HT1080 (cell line): ENCODE measurements at regions not wholly inside any gene's neighbourhood (a gene's known extent, or its start where the extent isn't known, plus 50 kb on each side); places are given as distances from the start of the nearest gene placed in this dataset.

ENCODE experiments used
- DNase-seq: peaks from one replicate; pipeline ENCODE4 v3.0.0-alpha.2; 2015; ENCODE audit warnings: low read depth

- DNase-seq, result no peak
These were observed 51.8 kb upstream of the PAX1 start for GRCh38 chr20:21653628-21654027.

GRCh38 chr20:21643417-21643816 is 62.0 kb upstream of the PAX1 start:
- no peak for DNase-seq

DNA sequence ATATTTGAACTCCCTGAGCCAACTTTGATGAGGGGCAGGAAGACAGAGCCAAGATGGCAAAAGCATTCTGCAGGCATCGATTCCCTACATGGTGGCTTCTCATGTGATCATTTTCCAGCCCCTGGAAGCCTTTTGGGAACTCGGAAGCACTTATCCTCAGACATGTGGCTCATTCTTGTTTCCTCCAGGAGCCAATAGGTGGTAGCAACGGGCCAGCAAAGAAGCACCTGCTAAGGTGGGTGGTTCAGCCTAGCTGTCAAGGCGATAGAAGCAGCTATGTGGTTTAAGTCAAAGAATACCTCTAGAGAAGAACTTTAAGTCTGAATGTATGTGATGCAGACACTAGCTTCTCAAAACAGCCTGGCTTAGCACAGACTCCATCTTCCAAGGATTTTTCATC is 64.9 kb upstream of the PAX1 start:
- DNase-seq, result peak; percentile 15

- no peak for DNase-seq
These were observed 71.6 kb upstream of the PAX1 start for GRCh38 chr20:21633829-21634228.

GRCh38 chr20:21632735-21633053 is 72.8 kb upstream of the PAX1 start:
- no peak for DNase-seq

- no peak for DNase-seq
These were observed 73.3 kb upstream of the PAX1 start for GRCh38 chr20:21632031-21632734.

DNA sequence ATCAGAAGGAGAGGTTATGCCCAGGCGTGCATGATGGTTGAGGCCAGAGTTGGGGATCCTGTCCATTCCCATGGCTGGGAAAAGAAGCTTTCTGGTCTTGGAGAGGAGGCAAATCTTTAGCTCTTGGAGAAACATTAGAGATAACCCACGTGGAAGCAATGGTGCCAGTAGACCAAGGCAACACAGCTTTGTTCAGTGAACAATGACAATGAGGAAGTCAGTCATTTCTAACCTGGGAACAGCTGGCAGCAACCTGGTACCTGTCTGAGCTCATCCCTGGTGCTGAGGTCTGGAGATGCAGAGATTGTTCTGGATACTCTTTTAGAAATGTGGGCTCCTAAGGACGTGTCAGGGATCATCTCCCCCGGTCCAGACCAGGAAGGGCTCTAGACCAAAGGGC is 76.7 kb upstream of the PAX1 start:
- no peak for DNase-seq

DNA sequence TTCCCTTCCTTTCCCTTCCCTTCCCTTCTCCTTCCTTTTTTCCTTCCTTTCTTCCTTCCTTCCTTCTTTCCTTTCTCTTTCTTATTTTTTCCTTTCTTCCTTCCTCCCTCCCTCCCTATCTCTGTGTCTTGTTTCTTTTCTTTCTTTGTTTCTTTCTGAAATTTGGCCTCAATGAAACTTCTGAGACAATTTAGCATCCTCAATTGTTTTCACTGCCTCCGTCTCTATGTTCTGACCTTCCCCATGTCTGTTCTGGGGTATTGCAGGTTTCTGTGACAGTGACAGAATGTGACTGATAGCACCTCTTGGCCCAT is 81.7 kb upstream of the PAX1 start:
- no peak for DNase-seq

- no peak for DNase-seq
These were observed 82.2 kb upstream of the PAX1 start for GRCh38 chr20:21623074-21623780.

- no peak for DNase-seq
These were observed 83.2 kb upstream of the PAX1 start for GRCh38 chr20:21622097-21622857.

- DNase-seq, result no peak
These were observed 86.6 kb upstream of the PAX1 start for GRCh38 chr20:21618759-21619416.

DNA sequence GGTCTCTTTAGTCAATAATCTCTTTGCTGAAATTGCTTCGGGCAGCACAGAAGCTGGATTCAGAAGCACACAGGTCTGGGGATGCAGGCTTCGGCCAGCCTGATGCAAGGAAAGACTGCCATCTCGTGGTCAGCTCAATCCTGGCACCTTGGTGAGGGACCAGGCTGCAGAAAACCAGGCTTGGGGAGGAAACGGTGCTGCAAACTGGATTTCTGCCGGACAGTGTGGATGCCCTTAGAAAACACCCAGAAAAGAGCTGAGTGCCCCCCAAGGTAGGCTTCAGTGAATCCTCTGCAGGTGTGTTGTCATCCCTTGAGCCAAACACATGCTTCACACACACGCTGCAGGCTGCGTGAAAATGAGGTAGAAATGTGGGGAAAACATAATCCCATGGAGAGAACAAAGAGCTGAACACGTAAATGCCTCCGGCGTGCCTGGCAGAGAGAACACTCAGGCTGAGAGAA is 89.8 kb upstream of the PAX1 start:
- DNase-seq, result peak; percentile 41

GRCh38 chr20:21614980-21615379 is 90.5 kb upstream of the PAX1 start:
- no peak for DNase-seq

DNA sequence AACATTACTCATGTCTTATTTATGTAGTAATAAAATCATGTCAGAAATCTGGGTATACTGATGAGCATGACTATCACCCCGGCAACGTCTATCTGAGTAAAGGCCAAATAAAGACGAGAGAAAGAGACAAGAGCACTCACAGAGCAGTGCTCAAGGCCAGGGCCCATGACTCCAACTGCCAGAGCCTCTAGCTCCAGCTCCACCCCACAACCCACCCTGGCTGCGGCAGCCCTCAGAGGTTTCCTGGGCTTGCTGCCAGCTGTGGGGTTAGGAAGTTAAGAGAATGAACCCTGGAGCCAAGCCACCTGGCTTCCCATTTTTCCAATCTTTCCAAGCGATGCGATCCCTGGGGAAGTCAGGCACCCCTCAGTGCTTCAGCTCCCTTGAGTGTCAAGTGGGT is 92.0 kb upstream of the PAX1 start:
- DNase-seq, result peak; percentile 29

DNA sequence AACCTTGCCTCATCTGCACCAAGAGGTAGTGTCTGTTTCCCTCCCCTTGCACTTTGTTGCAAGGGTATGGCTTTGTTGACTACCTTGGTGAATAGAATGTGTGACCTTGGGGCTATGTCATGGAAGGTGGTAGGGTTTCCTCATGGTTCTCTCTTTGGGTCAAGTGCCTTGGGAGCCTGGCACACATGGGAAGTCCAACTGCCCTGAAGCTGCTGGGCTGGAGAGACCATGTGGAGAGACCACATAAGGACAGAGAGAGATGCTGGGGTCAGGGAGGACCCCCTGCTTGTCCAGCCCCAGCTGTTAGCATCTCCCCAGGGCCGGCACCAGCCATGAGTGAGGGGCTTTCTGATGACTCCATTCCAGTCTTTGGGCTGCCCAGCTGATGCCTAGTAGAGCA is 95.5 kb upstream of the PAX1 start:
- no peak for DNase-seq

- DNase-seq, result peak; percentile 36
These were observed 95.4 kb upstream of the NKX2-2 start for GRCh38 chr20:21609221-21609620.

DNA sequence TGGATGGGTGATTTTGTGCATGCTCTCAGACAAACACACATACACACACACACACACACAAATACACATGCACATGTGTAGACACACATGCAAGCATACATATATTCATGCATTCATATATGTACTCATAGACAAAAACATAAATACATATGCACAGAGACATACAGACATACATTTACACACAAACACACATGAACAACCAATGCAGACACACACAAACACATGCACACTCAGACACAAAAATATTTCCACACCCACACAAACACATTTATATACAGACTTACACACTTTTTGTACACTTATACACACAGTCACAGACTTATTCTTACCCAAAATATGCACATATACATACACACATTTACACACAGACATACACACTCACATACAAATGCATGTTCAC is 94.9 kb upstream of the NKX2-2 start:
- no peak for DNase-seq

DNA sequence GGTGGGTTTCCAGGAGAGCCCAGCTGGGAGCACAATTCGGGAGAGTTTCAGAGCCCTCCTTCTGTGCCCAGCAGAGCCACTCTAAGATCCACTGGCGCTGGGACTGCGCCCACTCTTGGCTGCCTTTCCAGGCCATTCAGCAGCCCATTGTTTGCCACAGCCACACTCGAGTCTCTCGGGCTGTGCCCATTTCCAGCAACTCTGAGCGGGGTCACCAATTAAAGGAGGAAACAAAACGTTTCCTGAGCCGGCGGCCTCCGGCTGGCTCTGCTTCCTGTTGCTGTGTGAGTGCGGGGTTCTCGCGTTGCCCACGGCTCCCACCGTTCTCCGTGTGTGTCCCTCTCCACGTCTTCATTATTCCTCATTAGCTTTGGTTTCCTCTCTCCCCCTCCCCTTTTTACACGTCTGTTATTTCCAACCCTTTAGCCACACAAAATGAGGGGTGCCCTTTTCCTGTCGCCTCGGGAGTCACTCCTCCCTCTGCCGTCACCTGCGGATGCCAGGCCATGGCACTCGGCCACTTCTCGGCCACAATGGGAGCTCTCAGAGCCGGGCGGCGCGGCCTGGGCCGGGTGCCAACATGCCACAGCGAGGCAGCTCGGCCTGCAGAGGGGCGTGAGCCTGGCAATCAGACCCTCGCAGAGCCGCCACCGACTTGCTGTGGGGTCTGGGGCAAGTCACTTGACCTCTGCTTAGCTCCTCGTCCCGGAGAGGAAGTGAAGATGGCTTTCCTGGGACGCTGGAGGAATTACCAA is 94.3 kb upstream of the NKX2-2 start:
- no peak for DNase-seq

GRCh38 chr20:21601799-21602198 is 87.9 kb upstream of the NKX2-2 start:
- DNase-seq, result no peak

DNA sequence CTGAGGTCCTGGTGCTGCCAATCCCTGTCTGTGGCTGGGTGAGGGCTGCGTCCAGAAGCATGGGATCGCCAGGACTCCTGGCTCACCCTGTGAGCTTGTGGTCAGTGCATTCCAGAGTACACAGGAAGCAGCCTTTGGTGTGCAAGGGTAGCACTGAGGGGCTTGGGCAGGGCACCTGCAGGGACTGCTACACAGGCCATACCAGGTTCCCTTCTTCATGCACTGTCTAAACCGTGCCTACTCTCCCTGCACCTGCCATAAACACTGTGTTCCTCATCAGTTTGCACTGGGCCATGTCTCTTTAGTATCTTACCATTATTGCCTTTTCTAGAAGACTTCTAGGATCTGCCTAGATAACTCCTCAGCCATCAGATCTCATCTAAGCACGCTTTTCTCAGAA is 72.8 kb upstream of the NKX2-2 start:
- DNase-seq, result no peak

GRCh38 chr20:21583486-21584168 is 69.8 kb upstream of the NKX2-2 start:
- DNase-seq, result no peak
